ENCODE measurements at regions not wholly inside any gene's neighbourhood (a gene's known extent, or its start where the extent isn't known, plus 50 kb on each side); places are given as distances from the start of the nearest gene placed in this dataset.

DNA sequence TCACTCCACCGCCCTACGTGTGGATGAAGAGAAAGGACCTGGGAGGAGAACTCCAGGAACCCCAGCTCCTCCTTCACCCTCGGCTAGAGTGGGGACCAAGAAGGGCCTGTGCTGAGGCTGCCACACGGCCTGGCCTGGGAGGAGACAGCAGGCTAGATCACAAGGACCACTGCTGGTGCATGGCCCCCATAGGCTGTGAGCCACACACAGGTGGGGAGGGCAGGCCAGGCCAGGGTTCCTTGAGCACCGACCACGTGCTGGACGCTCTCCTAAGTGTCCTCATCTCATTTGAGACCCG is 1392.4 kb downstream of the TBC1D22A start:
- in situ Hi-C loops (cut with MboI; ENCODE audit: low sequenced_read_pairs): no loop called here
- peaks cover 53% of the 10 kb centered on the region for H3K9me3 ChIP-seq (ENCODE audit: control insufficient read depth, insufficient read depth, low read length)

More for the DNA sequence above, 1392.4 kb downstream of the TBC1D22A start:
- ChIA-PET CTCF (no interaction called here), POLR2A (ENCODE audit: unreplicated experiment) (no interaction called here)
- Histone ChIP-seq H3K9me1 (ENCODE audit: insufficient read depth, low read length) (no peaks in the 10 kb centered on the region), H3K79me1 (ENCODE audit: low read depth in 1 of 2, low read length in 2 of 2) (no peaks in the 10 kb centered on the region), H3K4me3 (ENCODE audit: insufficient read depth, low read depth, low read length) (no peak overlapping the region), H3K4me1 (ENCODE audit: control insufficient read depth, insufficient read depth, low read length) (no peaks in the 10 kb centered on the region), H3K56ac (ENCODE audit: extremely low read depth, insufficient read depth, low read length) (no peak overlapping the region), H2BK5ac (ENCODE audit: low read depth, low read length, poor library complexity, severe bottlenecking) (no peak overlapping the region), H3K4ac (ENCODE audit: low read depth, low read length) (no peak overlapping the region), H2AK5ac (ENCODE audit: low read depth, low read length) (no peak overlapping the region), H3K27ac (ENCODE audit: insufficient read depth, low read length) (no peak overlapping the region), H2BK15ac (ENCODE audit: low read depth, low read length) (no peak overlapping the region), H4K8ac (ENCODE audit: low read depth in 2 of 2, low read length in 2 of 2) (no peak overlapping the region), H3K9ac (ENCODE audit: low read depth, low read length) (no peak overlapping the region), H4K91ac (ENCODE audit: insufficient read depth, low read depth, low read length) (no peak overlapping the region), H3K36me3 (ENCODE audit: control insufficient read depth, insufficient read depth, low read length) (no peaks in the 10 kb centered on the region), H3K27me3 (ENCODE audit: control insufficient read depth, insufficient read depth, low read length) (no peaks in the 10 kb centered on the region), H3K14ac (replicated peaks; ENCODE audit: low read depth, low read length) (no peak overlapping the region), H3K23ac (ENCODE audit: low read depth, low read length) (no peak overlapping the region), H2AFZ (replicated peaks; ENCODE audit: low read length, poor library complexity) (no peak overlapping the region), H2AK9ac (replicated peaks; ENCODE audit: low read depth, low read length, poor library complexity) (no peak overlapping the region), H3K4me2 (ENCODE audit: low read depth, low read length) (no peak overlapping the region), H4K20me1 (ENCODE audit: insufficient read depth, low read length) (no peaks in the 10 kb centered on the region), H3K18ac (ENCODE audit: low read depth, low read length) (no peak overlapping the region), H4K5ac (ENCODE audit: low read depth, low read length) (no peak overlapping the region), H2BK20ac (ENCODE audit: low read depth, low read length) (no peak overlapping the region), H2BK120ac (ENCODE audit: low read depth, low read length) (no peak overlapping the region)
- no TSS peak for BruUV-seq (replicated peaks)
- dilution Hi-C loops (cut with HindIII; ENCODE audit: low sequenced_read_pairs, unreplicated experiment): no loop called here
- ATAC-seq (ENCODE audit: low read depth): no peak
- intact Hi-C loops (cut with micrococcal nuclease): no loop called here
- TF ChIP-seq FOS (IDR thresholded peaks at IDR 0.05; ENCODE audit: low read depth, low read length): no peak
- TF ChIP-seq RCOR1 (IDR thresholded peaks at IDR 0.05; ENCODE audit: insufficient replicate concordance, low read length): no peak
- TF ChIP-seq CEBPB (IDR thresholded peaks at IDR 0.05; ENCODE audit: low read depth, low read length): no peak
- TF ChIP-seq SMC3 (IDR thresholded peaks at IDR 0.05; ENCODE audit: low read depth, low read length): no peak
- no peak for TF ChIP-seq MAZ (IDR thresholded peaks at IDR 0.05; ENCODE audit: borderline replicate concordance, low read depth, low read length)
- TF ChIP-seq MAFK (IDR thresholded peaks at IDR 0.05; ENCODE audit: low read depth, low read length): no peak
- TF ChIP-seq MXI1 (IDR thresholded peaks at IDR 0.05; ENCODE audit: borderline replicate concordance, low read depth, low read length): no peak
- no peak for TF ChIP-seq RFX5 (IDR thresholded peaks at IDR 0.05; ENCODE audit: low read depth, low read length)
- TF ChIP-seq, protein P1, sequence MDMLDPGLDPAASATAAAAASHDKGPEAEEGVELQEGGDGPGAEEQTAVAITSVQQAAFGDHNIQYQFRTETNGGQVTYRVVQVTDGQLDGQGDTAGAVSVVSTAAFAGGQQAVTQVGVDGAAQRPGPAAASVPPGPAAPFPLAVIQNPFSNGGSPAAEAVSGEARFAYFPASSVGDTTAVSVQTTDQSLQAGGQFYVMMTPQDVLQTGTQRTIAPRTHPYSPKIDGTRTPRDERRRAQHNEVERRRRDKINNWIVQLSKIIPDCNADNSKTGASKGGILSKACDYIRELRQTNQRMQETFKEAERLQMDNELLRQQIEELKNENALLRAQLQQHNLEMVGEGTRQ (IDR thresholded peaks at IDR 0.05; ENCODE audit: low read depth, low read length): no peak
- TF ChIP-seq NFE2L2 (IDR thresholded peaks at IDR 0.05; ENCODE audit: low read depth, low read length): no peak
- no peak for TF ChIP-seq CHD1 (IDR thresholded peaks at IDR 0.05; ENCODE audit: low read depth, low read length)
- TF ChIP-seq BHLHE40 (IDR thresholded peaks at IDR 0.05; ENCODE audit: low read depth, low read length): no peak
- no peak for TF ChIP-seq POLR2A (IDR thresholded peaks at IDR 0.05; ENCODE audit: low read depth, low read length)
- TF ChIP-seq, protein P2, sequence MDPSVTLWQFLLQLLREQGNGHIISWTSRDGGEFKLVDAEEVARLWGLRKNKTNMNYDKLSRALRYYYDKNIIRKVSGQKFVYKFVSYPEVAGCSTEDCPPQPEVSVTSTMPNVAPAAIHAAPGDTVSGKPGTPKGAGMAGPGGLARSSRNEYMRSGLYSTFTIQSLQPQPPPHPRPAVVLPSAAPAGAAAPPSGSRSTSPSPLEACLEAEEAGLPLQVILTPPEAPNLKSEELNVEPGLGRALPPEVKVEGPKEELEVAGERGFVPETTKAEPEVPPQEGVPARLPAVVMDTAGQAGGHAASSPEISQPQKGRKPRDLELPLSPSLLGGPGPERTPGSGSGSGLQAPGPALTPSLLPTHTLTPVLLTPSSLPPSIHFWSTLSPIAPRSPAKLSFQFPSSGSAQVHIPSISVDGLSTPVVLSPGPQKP (IDR thresholded peaks at IDR 0.05; ENCODE audit: borderline replicate concordance, low read depth, low read length): no peak
- TF ChIP-seq RAD21 (IDR thresholded peaks at IDR 0.05; ENCODE audit: low read length): no peak
- TF ChIP-seq, protein P3, sequence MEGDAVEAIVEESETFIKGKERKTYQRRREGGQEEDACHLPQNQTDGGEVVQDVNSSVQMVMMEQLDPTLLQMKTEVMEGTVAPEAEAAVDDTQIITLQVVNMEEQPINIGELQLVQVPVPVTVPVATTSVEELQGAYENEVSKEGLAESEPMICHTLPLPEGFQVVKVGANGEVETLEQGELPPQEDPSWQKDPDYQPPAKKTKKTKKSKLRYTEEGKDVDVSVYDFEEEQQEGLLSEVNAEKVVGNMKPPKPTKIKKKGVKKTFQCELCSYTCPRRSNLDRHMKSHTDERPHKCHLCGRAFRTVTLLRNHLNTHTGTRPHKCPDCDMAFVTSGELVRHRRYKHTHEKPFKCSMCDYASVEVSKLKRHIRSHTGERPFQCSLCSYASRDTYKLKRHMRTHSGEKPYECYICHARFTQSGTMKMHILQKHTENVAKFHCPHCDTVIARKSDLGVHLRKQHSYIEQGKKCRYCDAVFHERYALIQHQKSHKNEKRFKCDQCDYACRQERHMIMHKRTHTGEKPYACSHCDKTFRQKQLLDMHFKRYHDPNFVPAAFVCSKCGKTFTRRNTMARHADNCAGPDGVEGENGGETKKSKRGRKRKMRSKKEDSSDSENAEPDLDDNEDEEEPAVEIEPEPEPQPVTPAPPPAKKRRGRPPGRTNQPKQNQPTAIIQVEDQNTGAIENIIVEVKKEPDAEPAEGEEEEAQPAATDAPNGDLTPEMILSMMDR (conservative IDR thresholded peaks at IDR 0.05; ENCODE audit: low read depth, low read length): no peak
- 55% methylated on average over 6 of the region's 8 CpGs; no CpG with 5 or more reads in 1 of the 2 experiments for WGBS, 2 experiments (ENCODE audit: extremely low coverage in 2 of 2, insufficient read length in 1 of 2)
- no peak for DNase-seq

All from IMR-90 (cell line).